Gastrocnemius medialis (tissue), 4 donors: ENCODE measurements at regions not wholly inside any gene's neighbourhood (a gene's known extent, or its start where the extent isn't known, plus 50 kb on each side); places are given as distances from the start of the nearest gene placed in this dataset.

Experiments used
- POLR2A ChIP-seq, 2 donors: fragments of 450-650 bp; IDR thresholded peaks; one replicate each; pipeline ENCODE4 v1.6.1; 2017; ENCODE audit warnings: antibody characterized with exemption in 2 of 2, mild to moderate bottlenecking in 2 of 2, moderate library complexity in 2 of 2
- TF ChIP-seq, protein P1 (sequence below), 5 experiments: fragments of 450-650 bp in 3 of 5; fragments of 200-600 bp in 2 of 5; sonication (generic) in 2 of 5; IDR thresholded peaks in 4 of 5; conservative IDR thresholded peaks in 1 of 5; 1 replicate in 4 of 5; 2 replicates in 1 of 5; pipeline ENCODE4 v1.5.1; 2016 to 2019; ENCODE audit warnings: antibody characterized with exemption in 5 of 5, mild to moderate bottlenecking in 3 of 5, moderate library complexity in 3 of 5

DNA sequence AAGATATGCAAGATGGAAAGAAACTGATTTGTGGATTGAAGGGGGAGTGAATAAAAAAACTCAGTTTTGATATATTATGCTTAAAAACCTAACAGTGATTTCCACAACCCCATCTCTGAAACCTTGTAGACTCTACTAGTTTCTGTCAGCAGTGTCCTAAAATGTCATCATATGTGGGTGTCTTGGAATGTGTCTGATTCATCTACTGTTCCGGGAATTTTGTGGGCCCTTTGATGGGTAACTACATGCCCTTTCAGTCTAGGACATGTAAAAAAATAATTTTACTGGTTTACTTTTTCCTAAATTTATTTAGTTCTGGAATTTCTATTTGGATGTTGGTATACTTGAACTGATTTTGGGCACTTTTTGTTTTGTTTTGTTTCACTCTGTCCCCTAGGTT is 118.9 kb upstream of the NMUR2 start:
- TF ChIP-seq, protein P1, sequence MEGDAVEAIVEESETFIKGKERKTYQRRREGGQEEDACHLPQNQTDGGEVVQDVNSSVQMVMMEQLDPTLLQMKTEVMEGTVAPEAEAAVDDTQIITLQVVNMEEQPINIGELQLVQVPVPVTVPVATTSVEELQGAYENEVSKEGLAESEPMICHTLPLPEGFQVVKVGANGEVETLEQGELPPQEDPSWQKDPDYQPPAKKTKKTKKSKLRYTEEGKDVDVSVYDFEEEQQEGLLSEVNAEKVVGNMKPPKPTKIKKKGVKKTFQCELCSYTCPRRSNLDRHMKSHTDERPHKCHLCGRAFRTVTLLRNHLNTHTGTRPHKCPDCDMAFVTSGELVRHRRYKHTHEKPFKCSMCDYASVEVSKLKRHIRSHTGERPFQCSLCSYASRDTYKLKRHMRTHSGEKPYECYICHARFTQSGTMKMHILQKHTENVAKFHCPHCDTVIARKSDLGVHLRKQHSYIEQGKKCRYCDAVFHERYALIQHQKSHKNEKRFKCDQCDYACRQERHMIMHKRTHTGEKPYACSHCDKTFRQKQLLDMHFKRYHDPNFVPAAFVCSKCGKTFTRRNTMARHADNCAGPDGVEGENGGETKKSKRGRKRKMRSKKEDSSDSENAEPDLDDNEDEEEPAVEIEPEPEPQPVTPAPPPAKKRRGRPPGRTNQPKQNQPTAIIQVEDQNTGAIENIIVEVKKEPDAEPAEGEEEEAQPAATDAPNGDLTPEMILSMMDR (IDR thresholded peaks at IDR 0.05 in 4 of 5, conservative IDR thresholded peaks at IDR 0.05 in 1 of 5): no peak
- TF ChIP-seq POLR2A (IDR thresholded peaks at IDR 0.05): no peak
